ENCODE measurements at regions not wholly inside any gene's neighbourhood (a gene's known extent, or its start where the extent isn't known, plus 50 kb on each side); places are given as distances from the start of the nearest gene placed in this dataset.

DNA sequence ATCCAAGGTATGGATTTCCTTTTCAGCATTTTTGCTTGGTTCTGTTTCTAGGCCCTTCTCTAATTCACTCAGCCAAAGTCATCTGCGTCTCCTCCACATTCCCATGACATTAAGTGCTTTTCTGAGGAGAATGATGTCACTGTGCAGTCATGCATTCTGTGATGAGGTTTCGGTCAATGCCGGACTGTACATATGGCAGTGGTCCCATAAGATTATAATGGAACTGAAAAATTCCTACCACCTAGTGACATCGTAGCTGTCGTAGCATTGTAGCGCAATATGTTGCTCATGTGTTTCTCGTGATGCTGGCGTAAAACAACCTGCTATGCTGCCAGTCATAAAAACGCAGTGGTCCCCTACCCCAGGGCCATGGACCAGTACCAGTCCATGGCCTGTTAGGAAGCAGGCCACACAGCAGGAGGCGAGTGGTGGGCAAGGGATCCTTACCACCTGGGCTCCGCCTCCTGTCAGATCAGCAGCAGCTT, 63.4 kb upstream of the TNFRSF19 start:
- ChIA-PET CTCF (no interaction called here), POLR2A (no interaction called here)
- Mint-ChIP-seq H3K9me3 (no peaks in the 10 kb centered on the region), H3K36me3 (no peaks in the 10 kb centered on the region), H3K4me3 (no peak overlapping the region), H3K27ac (no peak overlapping the region), H3K4me1 (peaks cover 25% of the 10 kb centered on the region), H3K27me3 (ENCODE audit: low read depth) (no peaks in the 10 kb centered on the region; the same call in 1 of the 2 replicates)
- DNase-seq (ENCODE audit: low spot score) (no peak), ATAC-seq (no peak)
- TF ChIP-seq ZBTB21 (CRISPR knock-in tag; IDR thresholded peaks at IDR 0.05; ENCODE audit: borderline replicate concordance), result no peak
- TF ChIP-seq, protein P1, sequence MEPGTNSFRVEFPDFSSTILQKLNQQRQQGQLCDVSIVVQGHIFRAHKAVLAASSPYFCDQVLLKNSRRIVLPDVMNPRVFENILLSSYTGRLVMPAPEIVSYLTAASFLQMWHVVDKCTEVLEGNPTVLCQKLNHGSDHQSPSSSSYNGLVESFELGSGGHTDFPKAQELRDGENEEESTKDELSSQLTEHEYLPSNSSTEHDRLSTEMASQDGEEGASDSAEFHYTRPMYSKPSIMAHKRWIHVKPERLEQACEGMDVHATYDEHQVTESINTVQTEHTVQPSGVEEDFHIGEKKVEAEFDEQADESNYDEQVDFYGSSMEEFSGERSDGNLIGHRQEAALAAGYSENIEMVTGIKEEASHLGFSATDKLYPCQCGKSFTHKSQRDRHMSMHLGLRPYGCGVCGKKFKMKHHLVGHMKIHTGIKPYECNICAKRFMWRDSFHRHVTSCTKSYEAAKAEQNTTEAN (CRISPR knock-in tag; IDR thresholded peaks at IDR 0.05), result no peak
- TF ChIP-seq, protein P2, sequence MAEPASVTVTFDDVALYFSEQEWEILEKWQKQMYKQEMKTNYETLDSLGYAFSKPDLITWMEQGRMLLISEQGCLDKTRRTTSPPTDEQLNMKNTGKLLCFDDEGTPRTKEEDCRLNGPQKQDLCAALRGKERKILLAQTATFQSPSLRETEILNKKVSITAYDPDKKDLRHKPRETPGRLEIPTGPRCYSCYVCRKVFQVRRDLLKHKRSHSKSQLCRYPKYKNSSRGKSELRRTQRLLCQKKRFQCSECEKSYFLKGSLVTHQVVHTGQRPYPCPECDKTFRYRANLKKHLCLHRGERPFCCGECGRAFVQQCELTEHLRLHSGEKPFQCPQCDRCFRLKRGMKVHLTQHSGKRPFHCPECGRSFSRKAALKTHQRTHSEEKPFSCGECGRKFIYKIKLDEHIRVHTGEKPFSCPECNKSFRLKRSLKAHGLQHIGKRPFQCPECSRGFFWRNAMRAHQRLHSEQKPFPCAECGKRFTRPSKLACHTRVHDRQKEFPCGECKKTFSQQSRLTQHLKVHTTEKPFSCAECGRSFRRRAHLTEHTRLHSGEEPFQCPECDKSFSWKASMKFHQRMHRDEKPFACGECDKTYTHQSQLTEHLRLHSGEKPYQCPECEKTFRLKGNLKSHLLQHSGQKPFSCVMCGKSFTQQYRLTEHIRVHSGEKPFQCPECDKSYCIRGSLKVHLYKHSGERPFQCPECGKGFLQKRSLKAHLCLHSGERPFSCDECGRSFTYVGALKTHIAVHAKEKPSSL (CRISPR knock-in tag; conservative IDR thresholded peaks at IDR 0.05), result no peak
- TF ChIP-seq, protein P3, sequence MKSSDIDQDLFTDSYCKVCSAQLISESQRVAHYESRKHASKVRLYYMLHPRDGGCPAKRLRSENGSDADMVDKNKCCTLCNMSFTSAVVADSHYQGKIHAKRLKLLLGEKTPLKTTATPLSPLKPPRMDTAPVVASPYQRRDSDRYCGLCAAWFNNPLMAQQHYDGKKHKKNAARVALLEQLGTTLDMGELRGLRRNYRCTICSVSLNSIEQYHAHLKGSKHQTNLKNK (CRISPR knock-in tag; IDR thresholded peaks at IDR 0.05), result no peak
- TF ChIP-seq CBFB (CRISPR knock-in tag; IDR thresholded peaks at IDR 0.05; ENCODE audit: low read depth), result no peak
- TF ChIP-seq, protein P4, sequence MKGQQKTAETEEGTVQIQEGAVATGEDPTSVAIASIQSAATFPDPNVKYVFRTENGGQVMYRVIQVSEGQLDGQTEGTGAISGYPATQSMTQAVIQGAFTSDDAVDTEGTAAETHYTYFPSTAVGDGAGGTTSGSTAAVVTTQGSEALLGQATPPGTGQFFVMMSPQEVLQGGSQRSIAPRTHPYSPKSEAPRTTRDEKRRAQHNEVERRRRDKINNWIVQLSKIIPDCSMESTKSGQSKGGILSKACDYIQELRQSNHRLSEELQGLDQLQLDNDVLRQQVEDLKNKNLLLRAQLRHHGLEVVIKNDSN (CRISPR knock-in tag; IDR thresholded peaks at IDR 0.05), result no peak
- TF ChIP-seq, protein P5, sequence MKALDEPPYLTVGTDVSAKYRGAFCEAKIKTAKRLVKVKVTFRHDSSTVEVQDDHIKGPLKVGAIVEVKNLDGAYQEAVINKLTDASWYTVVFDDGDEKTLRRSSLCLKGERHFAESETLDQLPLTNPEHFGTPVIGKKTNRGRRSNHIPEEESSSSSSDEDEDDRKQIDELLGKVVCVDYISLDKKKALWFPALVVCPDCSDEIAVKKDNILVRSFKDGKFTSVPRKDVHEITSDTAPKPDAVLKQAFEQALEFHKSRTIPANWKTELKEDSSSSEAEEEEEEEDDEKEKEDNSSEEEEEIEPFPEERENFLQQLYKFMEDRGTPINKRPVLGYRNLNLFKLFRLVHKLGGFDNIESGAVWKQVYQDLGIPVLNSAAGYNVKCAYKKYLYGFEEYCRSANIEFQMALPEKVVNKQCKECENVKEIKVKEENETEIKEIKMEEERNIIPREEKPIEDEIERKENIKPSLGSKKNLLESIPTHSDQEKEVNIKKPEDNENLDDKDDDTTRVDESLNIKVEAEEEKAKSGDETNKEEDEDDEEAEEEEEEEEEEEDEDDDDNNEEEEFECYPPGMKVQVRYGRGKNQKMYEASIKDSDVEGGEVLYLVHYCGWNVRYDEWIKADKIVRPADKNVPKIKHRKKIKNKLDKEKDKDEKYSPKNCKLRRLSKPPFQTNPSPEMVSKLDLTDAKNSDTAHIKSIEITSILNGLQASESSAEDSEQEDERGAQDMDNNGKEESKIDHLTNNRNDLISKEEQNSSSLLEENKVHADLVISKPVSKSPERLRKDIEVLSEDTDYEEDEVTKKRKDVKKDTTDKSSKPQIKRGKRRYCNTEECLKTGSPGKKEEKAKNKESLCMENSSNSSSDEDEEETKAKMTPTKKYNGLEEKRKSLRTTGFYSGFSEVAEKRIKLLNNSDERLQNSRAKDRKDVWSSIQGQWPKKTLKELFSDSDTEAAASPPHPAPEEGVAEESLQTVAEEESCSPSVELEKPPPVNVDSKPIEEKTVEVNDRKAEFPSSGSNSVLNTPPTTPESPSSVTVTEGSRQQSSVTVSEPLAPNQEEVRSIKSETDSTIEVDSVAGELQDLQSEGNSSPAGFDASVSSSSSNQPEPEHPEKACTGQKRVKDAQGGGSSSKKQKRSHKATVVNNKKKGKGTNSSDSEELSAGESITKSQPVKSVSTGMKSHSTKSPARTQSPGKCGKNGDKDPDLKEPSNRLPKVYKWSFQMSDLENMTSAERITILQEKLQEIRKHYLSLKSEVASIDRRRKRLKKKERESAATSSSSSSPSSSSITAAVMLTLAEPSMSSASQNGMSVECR (CRISPR knock-in tag; IDR thresholded peaks at IDR 0.05; ENCODE audit: borderline replicate concordance), result no peak

DNA sequence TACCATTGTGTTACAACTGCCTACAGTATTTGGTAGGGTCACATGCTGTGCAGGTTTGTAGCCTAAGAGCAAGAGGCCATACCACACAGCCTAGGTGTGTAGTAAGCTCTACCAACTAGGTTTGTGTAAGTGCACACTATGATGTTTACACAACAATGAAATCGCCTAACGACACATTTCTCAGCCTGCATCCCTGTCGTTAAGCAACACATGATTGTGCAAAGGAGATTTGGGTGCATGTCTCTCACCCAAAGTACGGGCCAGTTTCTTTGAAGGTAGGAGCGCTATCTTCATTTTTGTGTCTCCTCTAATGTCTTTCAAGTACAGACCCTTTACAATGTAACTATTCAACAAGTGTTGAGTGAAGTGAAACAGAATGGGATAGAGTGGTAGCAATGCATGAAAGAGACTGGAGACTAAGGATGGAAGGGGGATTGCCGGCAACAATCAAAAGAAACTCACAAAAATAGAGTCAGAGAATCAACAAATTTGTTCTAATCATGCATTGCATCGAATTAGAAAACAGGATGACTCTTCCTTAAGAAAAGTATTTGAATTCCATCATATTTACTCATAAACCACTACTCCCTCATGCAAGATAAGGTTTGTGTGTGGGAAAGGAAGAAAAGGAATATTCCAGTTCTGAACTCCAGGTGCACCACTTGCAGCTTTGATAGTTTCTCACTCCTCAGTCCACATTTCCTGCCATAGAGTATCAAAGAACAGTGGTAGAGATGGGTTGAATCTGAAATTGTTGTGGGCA, 60.2 kb upstream of the TNFRSF19 start:
- Mint-ChIP-seq H3K4me3 (no peak overlapping the region), H3K4me1 (peaks cover 32% of the 10 kb centered on the region), H3K27me3 (ENCODE audit: low read depth) (no peaks in the 10 kb centered on the region; the same call in 1 of the 2 replicates), H3K36me3 (no peaks in the 10 kb centered on the region), H3K9me3 (no peaks in the 10 kb centered on the region), H3K27ac (no peak overlapping the region)
- CTCF ChIA-PET, result no interaction called here
- TF ChIP-seq ZNF263 (CRISPR knock-in tag; IDR thresholded peaks at IDR 0.05; ENCODE audit: low read depth) (no peak), FOXJ3 (CRISPR knock-in tag; IDR thresholded peaks at IDR 0.05; ENCODE audit: borderline replicate concordance) (no peak)
- TF ChIP-seq, protein P1 (CRISPR knock-in tag; IDR thresholded peaks at IDR 0.05), result no peak
- POLR2A ChIA-PET, result no interaction called here
- ATAC-seq (no peak), DNase-seq (ENCODE audit: low spot score) (no peak)

Data from WTC11 (cell line).